ENCODE measurements at regions not wholly inside any gene's neighbourhood (a gene's known extent, or its start where the extent isn't known, plus 50 kb on each side); places are given as distances from the start of the nearest gene placed in this dataset.
"Not testable (repeated sequence)": the region's sequence is repeated elsewhere in the genome, so short reads cannot be mapped to it uniquely, and the experiment has no call there.

GRCh38 chr20:48406498-48406897 lies 421.3 kb downstream of the PREX1 start:
- Histone ChIP-seq H3K9me3 (ENCODE audit: control insufficient read depth, low read length) (no peaks in the 10 kb centered on the region), H3K4me1 (ENCODE audit: control insufficient read depth, insufficient read depth, low read length, poor library complexity, severe bottlenecking) (no peaks in the 10 kb centered on the region), H3K27ac (ENCODE audit: low read depth, low read length, severe bottlenecking) (no peak overlapping the region), H3K36me3 (ENCODE audit: control insufficient read depth, insufficient read depth, low read length) (no peaks in the 10 kb centered on the region), H3K4me3 (ENCODE audit: extremely low read depth, insufficient read depth, low read length, poor library complexity, severe bottlenecking) (no peak overlapping the region)
- 61 to 76% methylated on average over 3 of the region's 4 CpGs for WGBS, 2 experiments (ENCODE audit: insufficient coverage in 2 of 2)

DNA sequence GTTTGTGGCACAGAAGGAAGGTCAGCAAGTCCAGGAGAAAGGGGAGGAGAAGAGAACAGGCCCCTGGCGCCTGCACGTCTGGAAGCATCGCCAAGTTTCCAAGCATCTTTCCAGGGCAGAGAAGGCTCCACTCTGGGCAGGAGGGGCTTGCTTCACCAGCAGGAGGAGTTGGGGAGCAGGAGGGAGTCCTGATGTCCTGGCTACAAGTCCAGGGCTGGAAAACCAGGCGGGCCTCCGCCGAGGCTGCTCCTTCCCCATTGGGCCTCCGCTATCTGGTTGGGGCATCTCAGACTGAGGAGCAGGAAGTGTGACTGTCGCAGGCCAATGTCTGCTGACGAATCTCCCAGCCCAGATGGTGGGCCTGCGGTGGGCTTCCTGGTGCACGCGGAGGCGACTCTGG lies 421.9 kb downstream of the PREX1 start:
- no peaks in the 10 kb centered on the region for H3K4me1 ChIP-seq (ENCODE audit: control insufficient read depth, insufficient read depth, low read length, poor library complexity, severe bottlenecking)
- H3K9me3 ChIP-seq (ENCODE audit: control insufficient read depth, low read length): no peaks in the 10 kb centered on the region
- no peak overlapping the region for H3K27ac ChIP-seq (ENCODE audit: low read depth, low read length, severe bottlenecking)
- no peaks in the 10 kb centered on the region for H3K36me3 ChIP-seq (ENCODE audit: control insufficient read depth, insufficient read depth, low read length)
- 74 to 84% methylated on average over 12 to 13 of the region's 13 CpGs for WGBS, 2 experiments (ENCODE audit: insufficient coverage in 2 of 2)
- no peak overlapping the region for H3K4me3 ChIP-seq (ENCODE audit: extremely low read depth, insufficient read depth, low read length, poor library complexity, severe bottlenecking)

GRCh38 chr20:48404598-48404997 lies 423.2 kb downstream of the PREX1 start:
- H3K4me3 ChIP-seq (ENCODE audit: extremely low read depth, insufficient read depth, low read length, poor library complexity, severe bottlenecking): no peak overlapping the region
- no peaks in the 10 kb centered on the region for H3K36me3 ChIP-seq (ENCODE audit: control insufficient read depth, insufficient read depth, low read length)
- H3K9me3 ChIP-seq (ENCODE audit: control insufficient read depth, low read length): no peaks in the 10 kb centered on the region
- 83 to 95% methylated on average over 4 to 5 of the region's 5 CpGs for whole genome bisulfite sequencing, 2 experiments (ENCODE audit: insufficient coverage in 2 of 2)
- no peak overlapping the region for H3K27ac ChIP-seq (ENCODE audit: low read depth, low read length, severe bottlenecking)
- H3K4me1 ChIP-seq (ENCODE audit: control insufficient read depth, insufficient read depth, low read length, poor library complexity, severe bottlenecking): no peaks in the 10 kb centered on the region

GRCh38 chr20:48403167-48403761 lies 424.5 kb downstream of the PREX1 start:
- Histone ChIP-seq H3K4me3 (ENCODE audit: extremely low read depth, insufficient read depth, low read length, poor library complexity, severe bottlenecking) (no peak overlapping the region), H3K4me1 (ENCODE audit: control insufficient read depth, insufficient read depth, low read length, poor library complexity, severe bottlenecking) (no peaks in the 10 kb centered on the region), H3K27ac (ENCODE audit: low read depth, low read length, severe bottlenecking) (no peak overlapping the region), H3K9me3 (ENCODE audit: control insufficient read depth, low read length) (no peaks in the 10 kb centered on the region), H3K36me3 (ENCODE audit: control insufficient read depth, insufficient read depth, low read length) (no peaks in the 10 kb centered on the region)
- 86 to 87% methylated on average over 5 of the region's 7 CpGs for WGBS, 2 experiments (ENCODE audit: insufficient coverage in 2 of 2)

GRCh38 chr20:48401359-48401758 lies 426.4 kb downstream of the PREX1 start:
- Histone ChIP-seq H3K4me1 (ENCODE audit: control insufficient read depth, insufficient read depth, low read length, poor library complexity, severe bottlenecking) (no peaks in the 10 kb centered on the region), H3K27ac (ENCODE audit: low read depth, low read length, severe bottlenecking) (no peak overlapping the region), H3K9me3 (ENCODE audit: control insufficient read depth, low read length) (no peaks in the 10 kb centered on the region), H3K4me3 (ENCODE audit: extremely low read depth, insufficient read depth, low read length, poor library complexity, severe bottlenecking) (no peak overlapping the region), H3K36me3 (ENCODE audit: control insufficient read depth, insufficient read depth, low read length) (no peaks in the 10 kb centered on the region)
- WGBS, 2 experiments (ENCODE audit: insufficient coverage in 2 of 2): 83 to 100% methylated on average over 1 to 4 of the region's 6 CpGs

GRCh38 chr20:48400009-48400408 lies 427.8 kb downstream of the PREX1 start:
- Histone ChIP-seq H3K4me1 (ENCODE audit: control insufficient read depth, insufficient read depth, low read length, poor library complexity, severe bottlenecking) (peaks cover 3% of the 10 kb centered on the region), H3K4me3 (ENCODE audit: extremely low read depth, insufficient read depth, low read length, poor library complexity, severe bottlenecking) (no peak overlapping the region), H3K9me3 (ENCODE audit: control insufficient read depth, low read length) (no peaks in the 10 kb centered on the region), H3K36me3 (ENCODE audit: control insufficient read depth, insufficient read depth, low read length) (no peaks in the 10 kb centered on the region), H3K27ac (ENCODE audit: low read depth, low read length, severe bottlenecking) (no peak overlapping the region)
- 86 to 88% methylated on average over 7 of the region's 8 CpGs for WGBS, 2 experiments (ENCODE audit: insufficient coverage in 2 of 2)

GRCh38 chr20:48398506-48399449 lies 429.0 kb downstream of the PREX1 start:
- 71 to 79% methylated on average over 14 to 15 of the region's 16 CpGs for WGBS, 2 experiments (ENCODE audit: insufficient coverage in 2 of 2)
- Histone ChIP-seq H3K36me3 (ENCODE audit: control insufficient read depth, insufficient read depth, low read length) (no peaks in the 10 kb centered on the region), H3K27ac (ENCODE audit: low read depth, low read length, severe bottlenecking) (no peak overlapping the region), H3K4me1 (ENCODE audit: control insufficient read depth, insufficient read depth, low read length, poor library complexity, severe bottlenecking) (peaks cover 3% of the 10 kb centered on the region), H3K9me3 (ENCODE audit: control insufficient read depth, low read length) (no peaks in the 10 kb centered on the region), H3K4me3 (ENCODE audit: extremely low read depth, insufficient read depth, low read length, poor library complexity, severe bottlenecking) (no peak overlapping the region)

DNA sequence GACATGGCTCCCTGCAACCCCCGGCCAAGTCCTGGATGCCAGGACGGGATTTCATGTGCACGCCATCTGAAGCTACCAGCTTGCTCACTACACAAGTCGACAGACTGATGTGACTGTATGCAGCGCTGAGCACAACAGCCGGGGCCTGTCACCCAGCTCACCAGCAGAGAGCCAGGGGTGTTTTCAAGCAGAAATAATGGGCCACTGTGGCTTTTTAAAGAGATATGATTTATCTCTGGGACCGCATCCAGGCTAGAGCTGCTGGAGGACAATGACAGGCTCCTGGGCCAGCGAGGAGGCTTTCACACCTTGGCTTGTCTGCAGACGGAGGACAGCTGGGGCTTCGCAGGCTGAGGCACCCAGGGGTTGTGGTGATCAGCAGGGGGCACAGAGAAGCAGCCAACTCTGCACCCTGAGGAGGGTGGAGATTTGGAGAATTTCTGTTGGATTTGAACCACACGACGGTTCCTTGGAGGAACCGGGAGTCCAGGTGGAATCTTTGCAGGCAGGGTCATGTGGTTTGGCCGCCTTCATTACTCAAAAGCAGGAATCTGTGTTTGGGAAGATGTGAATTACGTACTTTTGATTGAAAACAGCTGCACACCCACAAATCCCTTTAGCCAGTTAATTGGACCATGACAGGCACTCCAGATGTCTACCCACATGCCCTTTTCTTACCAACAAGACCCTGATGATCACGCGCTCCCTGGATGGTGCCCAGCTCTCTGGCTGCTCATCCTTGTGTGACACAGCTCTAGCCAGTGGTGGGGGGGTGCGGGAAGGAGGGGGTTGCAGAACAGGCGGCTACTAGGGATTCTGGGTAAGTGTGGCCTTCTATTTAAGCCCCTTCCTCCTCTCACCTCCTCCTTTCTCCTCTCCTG lies 430.6 kb downstream of the PREX1 start:
- not testable (repeated sequence) for H3K27ac ChIP-seq (ENCODE audit: low read depth, low read length, severe bottlenecking); H3K4me3 ChIP-seq (ENCODE audit: extremely low read depth, insufficient read depth, low read length, poor library complexity, severe bottlenecking); H3K9me3 ChIP-seq (ENCODE audit: control insufficient read depth, low read length); H3K4me1 ChIP-seq (ENCODE audit: control insufficient read depth, insufficient read depth, low read length, poor library complexity, severe bottlenecking); H3K36me3 ChIP-seq (ENCODE audit: control insufficient read depth, insufficient read depth, low read length)
- 90 to 95% methylated on average over 11 to 12 of the region's 19 CpGs for WGBS, 2 experiments (ENCODE audit: insufficient coverage in 2 of 2)

GRCh38 chr20:48395816-48396546 lies 431.8 kb downstream of the PREX1 start:
- peaks cover 19% of the 10 kb centered on the region for H3K9me3 ChIP-seq (ENCODE audit: control insufficient read depth, low read length)

More at GRCh38 chr20:48395816-48396546, 431.8 kb downstream of the PREX1 start:
- 94 to 95% methylated on average over 7 to 8 of the region's 9 CpGs for WGBS, 2 experiments (ENCODE audit: insufficient coverage in 2 of 2)
- H3K27ac ChIP-seq (ENCODE audit: low read depth, low read length, severe bottlenecking): no peak overlapping the region
- H3K36me3 ChIP-seq (ENCODE audit: control insufficient read depth, insufficient read depth, low read length): no peaks in the 10 kb centered on the region
- no peak overlapping the region for H3K4me3 ChIP-seq (ENCODE audit: extremely low read depth, insufficient read depth, low read length, poor library complexity, severe bottlenecking)
- peaks cover 3% of the 10 kb centered on the region for H3K4me1 ChIP-seq (ENCODE audit: control insufficient read depth, insufficient read depth, low read length, poor library complexity, severe bottlenecking)
